HK-2 (cell line): ENCODE measurements at regions not wholly inside any gene's neighbourhood (a gene's known extent, or its start where the extent isn't known, plus 50 kb on each side); places are given as distances from the start of the nearest gene placed in this dataset.

Experiments
- DNase-seq: peaks from one replicate; pipeline ENCODE4 v3.0.0-alpha.2; 2018; ENCODE audit not compliant: unreplicated experiment

- DNase-seq: no peak
Observed at GRCh38 chr5:166938071-166938470, 1353.4 kb upstream of the WWC1 start.

- no peak for DNase-seq
Observed at GRCh38 chr5:166942948-166943347, 1348.5 kb upstream of the WWC1 start.

- DNase-seq: no peak
Observed at GRCh38 chr5:166947045-166947444, 1344.4 kb upstream of the WWC1 start.

- DNase-seq: no peak
Observed at GRCh38 chr5:166948679-166949078, 1342.8 kb upstream of the WWC1 start.

GRCh38 chr5:166952048-166952447 is 1339.4 kb upstream of the WWC1 start:
- DNase-seq: no peak

GRCh38 chr5:166957782-166958181 is 1333.7 kb upstream of the WWC1 start:
- DNase-seq: no peak

GRCh38 chr5:166959766-166960165 is 1331.7 kb upstream of the WWC1 start:
- DNase-seq: no peak

GRCh38 chr5:166961028-166961427 is 1330.4 kb upstream of the WWC1 start:
- no peak for DNase-seq

GRCh38 chr5:166961913-166962312 is 1329.5 kb upstream of the WWC1 start:
- no peak for DNase-seq

- no peak for DNase-seq
Observed at GRCh38 chr5:166962461-166962860, 1329.0 kb upstream of the WWC1 start.

- DNase-seq: no peak
Observed at GRCh38 chr5:166963596-166963995, 1327.8 kb upstream of the WWC1 start.

GRCh38 chr5:166977911-166978422 is 1313.5 kb upstream of the WWC1 start:
- no peak for DNase-seq

- DNase-seq: no peak
Observed at GRCh38 chr5:166979307-166979895, 1312.0 kb upstream of the WWC1 start.

- DNase-seq: no peak
Observed at GRCh38 chr5:166980666-166981065, 1310.8 kb upstream of the WWC1 start.

- DNase-seq: no peak
Observed at GRCh38 chr5:166982226-166982625, 1309.2 kb upstream of the WWC1 start.

GRCh38 chr5:166991601-166992000 is 1299.8 kb upstream of the WWC1 start:
- no peak for DNase-seq

GRCh38 chr5:166992108-166992507 is 1299.3 kb upstream of the WWC1 start:
- no peak for DNase-seq

- DNase-seq: no peak
Observed at GRCh38 chr5:166992874-166993722, 1298.3 kb upstream of the WWC1 start.

- no peak for DNase-seq
Observed at GRCh38 chr5:166994226-166994625, 1297.2 kb upstream of the WWC1 start.

GRCh38 chr5:167001246-167001645 is 1290.2 kb upstream of the WWC1 start:
- no peak for DNase-seq

GRCh38 chr5:167008705-167009104 is 1282.7 kb upstream of the WWC1 start:
- no peak for DNase-seq

GRCh38 chr5:167011196-167011595 is 1280.2 kb upstream of the WWC1 start:
- no peak for DNase-seq
